ENCODE measurements at regions not wholly inside any gene's neighbourhood (a gene's known extent, or its start where the extent isn't known, plus 50 kb on each side); places are given as distances from the start of the nearest gene placed in this dataset.

DNA sequence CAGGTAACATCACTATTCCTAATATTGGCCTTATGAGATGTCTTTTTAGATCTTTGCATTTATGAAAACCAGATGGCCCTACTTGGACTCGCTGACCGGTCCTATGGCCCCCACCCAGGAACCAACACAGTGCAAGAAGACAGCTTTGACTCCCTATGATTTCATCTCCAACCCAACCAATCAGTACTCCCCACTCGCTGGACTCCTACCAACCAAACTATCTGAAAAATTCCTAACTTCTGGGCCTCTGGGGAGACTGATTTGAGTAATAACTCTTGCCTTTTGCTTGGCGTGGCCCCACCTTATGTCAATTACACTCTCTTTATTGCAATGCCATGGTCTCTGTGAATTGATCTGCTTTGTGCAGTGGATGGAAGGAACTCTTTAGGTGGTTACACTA, 828.9 kb downstream of the CDH11 start:
- no peak overlapping the region for H3K27ac ChIP-seq (ENCODE audit: low read length)
- H3K9me3 ChIP-seq (ENCODE audit: control insufficient read depth in 1 of 2, low read length in 2 of 2), result no peaks in the 10 kb centered on the region
- H3K36me3 ChIP-seq (ENCODE audit: control insufficient read depth in 1 of 2, insufficient read depth in 2 of 2, low read length in 2 of 2), result no peaks in the 10 kb centered on the region
- no peaks in the 10 kb centered on the region for H3K27me3 ChIP-seq (ENCODE audit: low read depth, low read length)
- no peaks in the 10 kb centered on the region for H3K4me1 ChIP-seq (ENCODE audit: control insufficient read depth in 1 of 2, insufficient read depth in 2 of 2, low read length in 2 of 2)
- no peak overlapping the region for H3K4me3 ChIP-seq (ENCODE audit: low read depth in 1 of 2, low read length in 2 of 2)

DNA sequence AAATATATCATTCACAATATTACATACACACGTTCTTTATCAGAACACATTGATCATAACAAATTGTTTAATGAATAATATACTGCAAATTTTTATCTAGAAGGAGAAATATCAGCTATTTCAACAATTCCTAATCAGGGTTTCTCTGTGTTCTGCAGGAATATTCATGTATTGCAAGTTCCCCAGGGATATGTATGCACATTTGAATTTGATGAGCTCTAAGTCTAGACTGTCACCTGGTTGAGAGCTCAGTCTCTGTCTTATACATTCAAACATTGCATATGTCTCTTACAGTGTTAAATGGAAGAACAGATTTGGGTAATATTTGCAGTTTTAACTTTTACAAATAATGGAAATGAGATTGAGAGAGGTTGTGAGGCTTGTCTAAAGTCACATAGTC, 829.7 kb downstream of the CDH11 start:
- H3K27me3 ChIP-seq (ENCODE audit: low read depth, low read length), result no peaks in the 10 kb centered on the region
- H3K9me3 ChIP-seq (ENCODE audit: control insufficient read depth in 1 of 2, low read length in 2 of 2), result no peaks in the 10 kb centered on the region
- no peak overlapping the region for H3K27ac ChIP-seq (ENCODE audit: low read length)
- H3K4me3 ChIP-seq (ENCODE audit: low read depth in 1 of 2, low read length in 2 of 2), result no peak overlapping the region
- no peaks in the 10 kb centered on the region for H3K36me3 ChIP-seq (ENCODE audit: control insufficient read depth in 1 of 2, insufficient read depth in 2 of 2, low read length in 2 of 2)
- no peaks in the 10 kb centered on the region for H3K4me1 ChIP-seq (ENCODE audit: control insufficient read depth in 1 of 2, insufficient read depth in 2 of 2, low read length in 2 of 2)

DNA sequence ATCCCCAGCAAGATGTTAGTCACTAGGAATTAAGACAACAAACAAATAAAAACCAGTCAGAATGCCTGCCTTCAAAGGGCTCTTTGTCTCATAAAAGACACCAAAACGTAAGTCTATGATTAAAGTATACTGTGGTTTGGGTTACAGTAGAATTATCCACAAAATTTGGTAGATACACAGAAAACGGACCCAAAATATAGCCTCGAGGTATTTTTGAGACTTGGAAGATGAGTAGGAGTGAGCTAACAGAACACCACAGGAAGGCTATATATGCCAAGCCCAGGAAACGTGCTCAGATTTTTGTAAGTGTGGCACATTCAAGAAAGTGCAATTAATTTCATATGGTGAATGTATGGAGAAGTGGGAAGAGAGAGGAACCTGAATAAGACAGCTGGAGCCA, 831.4 kb downstream of the CDH11 start:
- no peak overlapping the region for H3K27ac ChIP-seq (ENCODE audit: low read length)
- no peaks in the 10 kb centered on the region for H3K27me3 ChIP-seq (ENCODE audit: low read depth, low read length)
- H3K4me1 ChIP-seq (ENCODE audit: control insufficient read depth in 1 of 2, insufficient read depth in 2 of 2, low read length in 2 of 2), result no peaks in the 10 kb centered on the region
- H3K36me3 ChIP-seq (ENCODE audit: control insufficient read depth in 1 of 2, insufficient read depth in 2 of 2, low read length in 2 of 2), result no peaks in the 10 kb centered on the region
- no peak overlapping the region for H3K4me3 ChIP-seq (ENCODE audit: low read depth in 1 of 2, low read length in 2 of 2)
- H3K9me3 ChIP-seq (ENCODE audit: control insufficient read depth in 1 of 2, low read length in 2 of 2), result no peaks in the 10 kb centered on the region

DNA sequence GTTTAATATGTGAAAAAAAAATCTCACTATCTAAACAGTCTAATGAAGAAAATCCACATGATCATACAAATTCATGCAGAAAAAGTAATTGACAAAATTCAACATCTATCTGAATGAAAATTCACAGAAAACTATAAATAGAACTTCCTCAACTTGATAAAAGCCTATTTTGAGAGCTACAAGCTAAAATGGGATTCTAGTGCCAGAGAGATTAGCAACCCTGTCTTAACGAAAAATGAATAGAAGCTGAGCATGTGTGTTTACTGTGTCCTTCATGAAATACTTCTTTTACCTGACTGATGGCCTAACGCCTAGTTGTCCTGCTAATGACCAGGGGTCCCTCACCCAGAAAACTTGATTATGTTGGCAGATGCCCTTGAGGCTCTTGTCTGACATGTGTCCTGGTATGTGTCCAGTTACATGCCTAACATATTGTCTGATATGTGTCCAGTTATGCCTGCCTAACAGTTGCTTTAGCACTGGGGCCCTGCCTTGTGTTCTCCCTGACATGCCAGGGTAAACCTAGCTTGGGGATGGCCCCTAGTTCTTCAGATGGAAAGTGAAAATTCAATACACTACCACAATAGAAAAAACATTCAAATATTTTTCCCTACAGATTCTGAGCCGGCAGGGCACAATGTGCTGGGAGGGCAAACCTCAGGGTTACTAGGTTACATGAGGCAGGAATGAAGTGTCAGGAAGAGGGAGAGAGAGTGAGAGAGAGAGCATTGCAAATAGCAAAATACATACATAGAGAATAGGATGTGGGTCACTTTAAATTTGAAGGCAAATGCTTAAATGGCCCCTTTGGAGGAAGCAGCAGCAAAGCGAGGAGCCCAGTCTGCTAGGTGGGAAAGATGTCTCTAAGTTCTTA, 834.0 kb downstream of the CDH11 start:
- Histone ChIP-seq H3K27me3 (ENCODE audit: low read depth, low read length) (no peaks in the 10 kb centered on the region), H3K27ac (ENCODE audit: low read length) (no peak overlapping the region), H3K4me1 (ENCODE audit: control insufficient read depth in 1 of 2, insufficient read depth in 2 of 2, low read length in 2 of 2) (no peaks in the 10 kb centered on the region), H3K9me3 (ENCODE audit: control insufficient read depth in 1 of 2, low read length in 2 of 2) (no peaks in the 10 kb centered on the region), H3K4me3 (ENCODE audit: low read depth in 1 of 2, low read length in 2 of 2) (no peak overlapping the region), H3K36me3 (ENCODE audit: control insufficient read depth in 1 of 2, insufficient read depth in 2 of 2, low read length in 2 of 2) (no peaks in the 10 kb centered on the region)

DNA sequence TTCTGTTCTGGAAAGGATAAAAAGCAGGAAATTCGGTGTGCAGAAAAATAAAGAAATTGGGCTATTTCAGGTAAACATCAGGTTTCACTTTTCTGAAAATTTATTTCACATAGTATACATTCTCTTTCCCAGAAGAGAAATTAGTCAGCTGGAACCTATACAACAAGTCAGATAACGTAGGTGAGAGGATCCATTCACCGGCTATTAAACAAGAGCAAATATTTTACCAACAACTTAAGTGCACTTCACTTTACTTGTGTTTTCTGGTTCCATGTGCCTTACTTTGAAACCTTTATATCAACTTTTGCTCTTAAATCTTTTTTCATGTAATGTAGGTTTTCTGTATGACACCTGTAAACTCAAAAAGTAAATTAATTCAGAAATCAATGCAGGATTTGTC, 839.7 kb downstream of the CDH11 start:
- Histone ChIP-seq H3K9me3 (ENCODE audit: control insufficient read depth in 1 of 2, low read length in 2 of 2) (no peaks in the 10 kb centered on the region), H3K36me3 (ENCODE audit: control insufficient read depth in 1 of 2, insufficient read depth in 2 of 2, low read length in 2 of 2) (no peaks in the 10 kb centered on the region), H3K27ac (ENCODE audit: low read length) (no peak overlapping the region), H3K4me3 (ENCODE audit: low read depth in 1 of 2, low read length in 2 of 2) (no peak overlapping the region), H3K27me3 (ENCODE audit: low read depth, low read length) (no peaks in the 10 kb centered on the region), H3K4me1 (ENCODE audit: control insufficient read depth in 1 of 2, insufficient read depth in 2 of 2, low read length in 2 of 2) (no peaks in the 10 kb centered on the region)

DNA sequence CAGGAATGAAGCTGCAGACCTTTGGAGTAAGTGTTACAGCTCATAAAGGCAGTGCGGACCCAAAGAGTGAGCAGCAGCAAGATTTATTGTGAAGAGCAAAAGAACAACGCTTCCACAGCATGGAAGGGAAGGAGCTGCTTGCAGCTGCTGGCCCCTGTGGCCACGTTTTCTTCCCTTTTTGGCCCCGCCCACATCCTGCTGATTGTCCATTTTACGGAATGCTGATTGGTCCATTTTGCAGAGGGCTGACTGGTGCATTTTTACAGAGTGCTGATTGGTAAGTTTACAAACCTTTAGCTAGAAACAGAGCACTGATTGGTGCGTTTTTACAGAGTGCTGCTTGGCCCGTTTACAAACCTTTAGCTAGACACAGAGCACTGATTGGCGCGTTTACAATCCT, 841.5 kb downstream of the CDH11 start:
- Histone ChIP-seq H3K4me1 (ENCODE audit: control insufficient read depth in 1 of 2, insufficient read depth in 2 of 2, low read length in 2 of 2) (no peaks in the 10 kb centered on the region), H3K36me3 (ENCODE audit: control insufficient read depth in 1 of 2, insufficient read depth in 2 of 2, low read length in 2 of 2) (no peaks in the 10 kb centered on the region), H3K9me3 (ENCODE audit: control insufficient read depth in 1 of 2, low read length in 2 of 2) (no peaks in the 10 kb centered on the region), H3K27ac (ENCODE audit: low read length) (no peak overlapping the region), H3K27me3 (ENCODE audit: low read depth, low read length) (no peaks in the 10 kb centered on the region), H3K4me3 (ENCODE audit: low read depth in 1 of 2, low read length in 2 of 2) (no peak overlapping the region)

DNA sequence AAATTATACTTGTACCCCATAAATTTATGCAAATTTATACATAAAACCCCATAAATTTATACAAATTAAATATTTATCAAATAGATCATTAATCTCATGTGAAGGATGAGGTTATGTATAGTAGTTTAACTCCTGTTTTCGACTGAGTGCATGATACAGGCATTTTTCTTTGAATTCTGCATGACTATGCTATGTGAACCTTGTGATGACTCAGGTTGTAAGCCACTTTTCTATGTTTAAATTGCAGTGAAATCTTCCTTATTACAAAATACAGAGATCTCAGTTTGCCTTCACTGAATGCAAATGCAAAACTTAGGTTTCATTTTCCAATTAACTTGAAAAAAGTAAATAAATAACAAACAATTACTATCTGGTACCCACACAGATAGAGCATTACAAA, 843.7 kb downstream of the CDH11 start:
- Histone ChIP-seq H3K4me1 (ENCODE audit: control insufficient read depth in 1 of 2, insufficient read depth in 2 of 2, low read length in 2 of 2) (no peaks in the 10 kb centered on the region), H3K4me3 (ENCODE audit: low read depth in 1 of 2, low read length in 2 of 2) (no peak overlapping the region), H3K27ac (ENCODE audit: low read length) (no peak overlapping the region), H3K36me3 (ENCODE audit: control insufficient read depth in 1 of 2, insufficient read depth in 2 of 2, low read length in 2 of 2) (no peaks in the 10 kb centered on the region), H3K9me3 (ENCODE audit: control insufficient read depth in 1 of 2, low read length in 2 of 2) (no peaks in the 10 kb centered on the region), H3K27me3 (ENCODE audit: low read depth, low read length) (no peaks in the 10 kb centered on the region)

DNA sequence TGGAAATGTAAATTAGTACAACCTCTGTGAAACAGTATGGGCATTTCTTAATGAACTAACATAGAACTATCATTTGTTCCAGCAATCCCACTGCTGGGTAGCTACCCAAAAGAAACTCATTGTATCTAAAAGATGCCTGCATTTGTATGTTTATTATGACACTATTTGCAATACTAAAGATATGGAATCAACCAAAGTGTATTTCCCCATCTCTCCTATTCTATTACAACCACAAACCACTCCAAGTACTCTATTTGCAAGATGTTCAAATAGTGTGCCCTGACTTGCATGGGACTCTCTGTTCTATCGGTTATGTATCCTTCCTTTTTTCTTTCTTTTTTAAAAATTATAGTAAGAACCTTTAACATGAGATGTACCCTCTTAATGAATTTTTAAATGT, 845.2 kb downstream of the CDH11 start:
- H3K9me3 ChIP-seq (ENCODE audit: control insufficient read depth in 1 of 2, low read length in 2 of 2), result no peaks in the 10 kb centered on the region
- no peaks in the 10 kb centered on the region for H3K4me1 ChIP-seq (ENCODE audit: control insufficient read depth in 1 of 2, insufficient read depth in 2 of 2, low read length in 2 of 2)
- H3K27me3 ChIP-seq (ENCODE audit: low read depth, low read length), result no peaks in the 10 kb centered on the region
- no peak overlapping the region for H3K27ac ChIP-seq (ENCODE audit: low read length)
- no peaks in the 10 kb centered on the region for H3K36me3 ChIP-seq (ENCODE audit: control insufficient read depth in 1 of 2, insufficient read depth in 2 of 2, low read length in 2 of 2)
- H3K4me3 ChIP-seq (ENCODE audit: low read depth in 1 of 2, low read length in 2 of 2), result no peak overlapping the region

DNA sequence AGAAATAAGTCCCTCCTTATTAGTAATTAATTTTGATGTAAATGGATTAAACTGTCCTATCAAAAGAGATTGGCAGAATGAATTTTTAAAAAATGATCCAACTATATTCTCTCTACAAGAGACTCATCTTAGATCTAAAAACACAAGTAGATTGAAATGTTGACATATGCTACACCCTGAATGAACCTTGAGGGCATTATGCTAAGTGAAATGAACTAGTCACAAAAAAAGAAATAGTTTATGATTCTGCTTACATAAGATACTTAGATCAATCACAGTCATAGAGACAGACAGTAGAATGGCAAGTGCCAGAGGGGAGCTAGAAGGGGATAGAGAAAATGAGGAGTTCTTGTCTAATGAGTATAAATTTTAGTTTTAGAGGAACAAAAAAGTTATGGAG, 849.8 kb downstream of the CDH11 start:
- no peak overlapping the region for H3K27ac ChIP-seq (ENCODE audit: low read length)
- peaks cover 0 to 3% of the 10 kb centered on the region in 2 donors for H3K9me3 ChIP-seq (ENCODE audit: control insufficient read depth in 1 of 2, low read length in 2 of 2)
- no peak overlapping the region for H3K4me3 ChIP-seq (ENCODE audit: low read depth in 1 of 2, low read length in 2 of 2)
- H3K4me1 ChIP-seq (ENCODE audit: control insufficient read depth in 1 of 2, insufficient read depth in 2 of 2, low read length in 2 of 2), result no peaks in the 10 kb centered on the region
- no peaks in the 10 kb centered on the region for H3K36me3 ChIP-seq (ENCODE audit: control insufficient read depth in 1 of 2, insufficient read depth in 2 of 2, low read length in 2 of 2)
- H3K27me3 ChIP-seq (ENCODE audit: low read depth, low read length), result no peaks in the 10 kb centered on the region

DNA sequence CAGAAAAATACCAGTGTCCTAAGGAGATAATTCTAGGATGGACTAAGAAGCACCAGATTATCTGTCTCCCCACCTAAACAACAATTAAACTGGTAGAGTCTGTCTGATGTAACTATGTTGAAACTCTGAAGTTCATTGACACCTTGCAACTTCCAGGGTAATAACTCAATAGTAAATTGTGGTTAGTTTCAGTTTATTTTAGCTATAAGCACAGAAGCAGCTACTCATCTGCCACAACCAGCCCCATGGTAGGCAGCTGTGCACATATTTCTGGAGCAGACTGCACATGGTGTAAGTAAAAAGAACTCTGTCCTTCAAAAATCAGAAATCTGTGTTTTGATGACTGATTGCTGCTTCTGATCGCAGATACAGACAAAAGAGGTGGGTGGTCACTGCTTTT, 852.1 kb downstream of the CDH11 start:
- no peak overlapping the region for H3K4me3 ChIP-seq (ENCODE audit: low read depth in 1 of 2, low read length in 2 of 2)
- no peak overlapping the region for H3K27ac ChIP-seq (ENCODE audit: low read length)
- H3K9me3 ChIP-seq (ENCODE audit: control insufficient read depth in 1 of 2, low read length in 2 of 2), result peaks cover 0 to 3% of the 10 kb centered on the region in 2 donors
- no peaks in the 10 kb centered on the region for H3K36me3 ChIP-seq (ENCODE audit: control insufficient read depth in 1 of 2, insufficient read depth in 2 of 2, low read length in 2 of 2)
- H3K27me3 ChIP-seq (ENCODE audit: low read depth, low read length), result no peaks in the 10 kb centered on the region
- H3K4me1 ChIP-seq (ENCODE audit: control insufficient read depth in 1 of 2, insufficient read depth in 2 of 2, low read length in 2 of 2), result no peaks in the 10 kb centered on the region

DNA sequence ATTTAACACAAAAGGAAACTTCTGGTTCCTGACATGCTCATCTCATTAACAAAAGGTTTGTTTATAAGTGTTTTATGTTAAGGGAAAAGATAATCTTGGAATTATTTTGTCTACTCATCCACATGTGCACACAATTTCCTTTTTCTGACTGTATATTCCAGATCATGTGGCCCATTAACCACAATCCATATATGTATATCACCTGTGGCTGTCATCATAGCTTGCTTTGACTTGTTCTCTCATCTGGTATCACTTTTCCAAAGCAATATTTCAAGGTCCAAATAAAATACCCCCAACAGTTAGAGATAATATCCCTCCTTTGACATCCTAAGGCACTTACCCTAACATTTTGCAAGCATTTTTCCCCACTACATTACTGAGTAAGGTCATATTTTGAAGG, 856.1 kb downstream of the CDH11 start:
- Histone ChIP-seq H3K36me3 (ENCODE audit: control insufficient read depth in 1 of 2, insufficient read depth in 2 of 2, low read length in 2 of 2) (no peaks in the 10 kb centered on the region), H3K27me3 (ENCODE audit: low read depth, low read length) (no peaks in the 10 kb centered on the region), H3K9me3 (ENCODE audit: control insufficient read depth in 1 of 2, low read length in 2 of 2) (peaks cover 0 to 3% of the 10 kb centered on the region in 2 donors), H3K27ac (ENCODE audit: low read length) (no peak overlapping the region), H3K4me1 (ENCODE audit: control insufficient read depth in 1 of 2, insufficient read depth in 2 of 2, low read length in 2 of 2) (no peaks in the 10 kb centered on the region), H3K4me3 (ENCODE audit: low read depth in 1 of 2, low read length in 2 of 2) (no peak overlapping the region)

All from muscle layer of duodenum (tissue), 2 donors.